GM12892 (cell line): ENCODE measurements at regions not wholly inside any gene's neighbourhood (a gene's known extent, or its start where the extent isn't known, plus 50 kb on each side); places are given as distances from the start of the nearest gene placed in this dataset.

ENCODE experiments used
- POLR2A ChIP-seq: IDR thresholded peaks from 2 replicates; pipeline ENCODE4 v1.6.1; 2011; ENCODE audit warnings: low read depth, low read length, control low read depth
- POLR2AphosphoS5 ChIP-seq: IDR thresholded peaks from 2 replicates; pipeline ENCODE4 v1.6.1; 2011; ENCODE audit warnings: low read depth, low read length, control low read depth
- TAF1 ChIP-seq: IDR thresholded peaks from 2 replicates; pipeline ENCODE4 v1.6.1; 2011; ENCODE audit warnings: low read depth, mild to moderate bottlenecking, control low read depth, low read length, borderline replicate concordance

- no peak for TF ChIP-seq POLR2AphosphoS5
- TF ChIP-seq POLR2A: no peak
- no peak for TF ChIP-seq TAF1
Observed at GRCh38 chr12:126506426-126507182, 1441.4 kb downstream of the AACS start.
